OCI-M2 (cell line): ENCODE measurements at regions not wholly inside any gene's neighbourhood (a gene's known extent, or its start where the extent isn't known, plus 50 kb on each side); places are given as distances from the start of the nearest gene placed in this dataset.

Experiments
- DNase-seq: peaks from one replicate; lab custom pipeline; 2025; ENCODE audit not compliant: unreplicated experiment; lab: John Stamatoyannopoulos, UW

GRCh38 chr14:87879389-87879788 lies 113.6 kb downstream of the GALC start:
- DNase-seq, result no peak

GRCh38 chr14:87878959-87879358 lies 114.0 kb downstream of the GALC start:
- no peak for DNase-seq

- no peak for DNase-seq
Observed at GRCh38 chr14:87877877-87878276, 115.1 kb downstream of the GALC start.

GRCh38 chr14:87874676-87875075 lies 118.3 kb downstream of the GALC start:
- no peak for DNase-seq

- DNase-seq, result no peak
Observed at GRCh38 chr14:87873741-87874140, 119.2 kb downstream of the GALC start.

GRCh38 chr14:87869619-87870583 lies 123.1 kb downstream of the GALC start:
- no peak for DNase-seq

- DNase-seq, result no peak
Observed at GRCh38 chr14:87868920-87869319, 124.1 kb downstream of the GALC start.

GRCh38 chr14:87866116-87866515 lies 126.9 kb downstream of the GALC start:
- no peak for DNase-seq

GRCh38 chr14:87864356-87865270 lies 128.4 kb downstream of the GALC start:
- DNase-seq, result no peak

- DNase-seq, result no peak
Observed at GRCh38 chr14:87863047-87863446, 129.9 kb downstream of the GALC start.

GRCh38 chr14:87852107-87852506 lies 140.9 kb downstream of the GALC start:
- no peak for DNase-seq

- DNase-seq, result no peak
Observed at GRCh38 chr14:87851190-87851589, 141.8 kb downstream of the GALC start.

- DNase-seq, result no peak
Observed at GRCh38 chr14:87847216-87847755, 145.7 kb downstream of the GALC start.

GRCh38 chr14:87840906-87841305 lies 152.1 kb downstream of the GALC start:
- DNase-seq, result no peak

- no peak for DNase-seq
Observed at GRCh38 chr14:87838931-87839330, 154.1 kb downstream of the GALC start.

- no peak for DNase-seq
Observed at GRCh38 chr14:87837296-87837695, 155.7 kb downstream of the GALC start.

GRCh38 chr14:87834594-87834993 lies 158.4 kb downstream of the GALC start:
- no peak for DNase-seq

GRCh38 chr14:87833026-87833425 lies 160.0 kb downstream of the GALC start:
- DNase-seq, result no peak

- DNase-seq, result no peak
Observed at GRCh38 chr14:87830443-87831096, 162.4 kb downstream of the GALC start.

- no peak for DNase-seq
Observed at GRCh38 chr14:87829543-87829942, 163.4 kb downstream of the GALC start.

GRCh38 chr14:87824266-87824665 lies 168.7 kb downstream of the GALC start:
- DNase-seq, result no peak
